Tibial nerve (tissue), 3 donors: ENCODE measurements at regions not wholly inside any gene's neighbourhood (a gene's known extent, or its start where the extent isn't known, plus 50 kb on each side); places are given as distances from the start of the nearest gene placed in this dataset.

Experiments used
- POLR2A ChIP-seq, 2 donors: fragments of 450-650 bp; IDR thresholded peaks; one replicate each; pipeline ENCODE4 v1.6.1; 2017; ENCODE audit warnings: antibody characterized with exemption in 2 of 2, mild to moderate bottlenecking in 2 of 2, moderate library complexity in 2 of 2
- TF ChIP-seq, protein P1 (sequence below), 5 experiments: fragments of 200-600 bp in 3 of 5; fragments of 450-650 bp in 2 of 5; sonication (generic) in 3 of 5; IDR thresholded peaks; one replicate each; pipeline ENCODE4 v1.5.1; 2016 to 2019; ENCODE audit warnings: antibody characterized with exemption in 5 of 5, mild to moderate bottlenecking in 3 of 5, moderate library complexity in 2 of 5

DNA sequence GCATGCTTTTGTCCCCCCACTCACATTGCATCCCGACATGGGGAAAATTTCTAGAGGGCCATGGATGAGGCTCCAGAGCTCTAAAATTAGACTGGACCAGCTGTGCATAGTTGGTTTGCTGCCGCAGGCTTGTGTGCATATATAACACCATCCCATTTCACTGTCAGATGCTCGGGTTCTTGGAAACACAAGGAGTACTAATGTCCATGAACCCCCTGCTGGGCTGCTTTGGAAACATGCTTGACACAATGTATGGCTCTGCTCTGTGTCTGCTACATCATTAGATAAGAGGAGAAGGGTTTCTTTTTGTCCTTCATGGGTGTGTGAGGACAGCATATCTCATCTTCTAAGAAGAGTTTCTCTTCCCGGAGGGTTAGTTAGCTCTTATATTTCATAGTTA is 292.1 kb upstream of the RORB start:
- TF ChIP-seq, protein P1, sequence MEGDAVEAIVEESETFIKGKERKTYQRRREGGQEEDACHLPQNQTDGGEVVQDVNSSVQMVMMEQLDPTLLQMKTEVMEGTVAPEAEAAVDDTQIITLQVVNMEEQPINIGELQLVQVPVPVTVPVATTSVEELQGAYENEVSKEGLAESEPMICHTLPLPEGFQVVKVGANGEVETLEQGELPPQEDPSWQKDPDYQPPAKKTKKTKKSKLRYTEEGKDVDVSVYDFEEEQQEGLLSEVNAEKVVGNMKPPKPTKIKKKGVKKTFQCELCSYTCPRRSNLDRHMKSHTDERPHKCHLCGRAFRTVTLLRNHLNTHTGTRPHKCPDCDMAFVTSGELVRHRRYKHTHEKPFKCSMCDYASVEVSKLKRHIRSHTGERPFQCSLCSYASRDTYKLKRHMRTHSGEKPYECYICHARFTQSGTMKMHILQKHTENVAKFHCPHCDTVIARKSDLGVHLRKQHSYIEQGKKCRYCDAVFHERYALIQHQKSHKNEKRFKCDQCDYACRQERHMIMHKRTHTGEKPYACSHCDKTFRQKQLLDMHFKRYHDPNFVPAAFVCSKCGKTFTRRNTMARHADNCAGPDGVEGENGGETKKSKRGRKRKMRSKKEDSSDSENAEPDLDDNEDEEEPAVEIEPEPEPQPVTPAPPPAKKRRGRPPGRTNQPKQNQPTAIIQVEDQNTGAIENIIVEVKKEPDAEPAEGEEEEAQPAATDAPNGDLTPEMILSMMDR (IDR thresholded peaks at IDR 0.05) = no peak
- TF ChIP-seq POLR2A (IDR thresholded peaks at IDR 0.05) = no peak
